GM23248 (cell line): ENCODE measurements at regions not wholly inside any gene's neighbourhood (a gene's known extent, or its start where the extent isn't known, plus 50 kb on each side); places are given as distances from the start of the nearest gene placed in this dataset.

Source experiments
- DNase-seq: peaks from one replicate; pipeline ENCODE4 v3.0.0-alpha.2; 2015
- H2AFZ ChIP-seq: fragments of 200-600 bp; sonication (generic); 2 replicates; pipeline ENCODE4 v1.6.1; 2016; ENCODE audit warnings: antibody characterized with exemption
- H3F3A ChIP-seq: fragments of 200-600 bp; sonication (generic); 2 replicates; pipeline ENCODE4 v1.6.1; 2016; ENCODE audit warnings: mild to moderate bottlenecking, antibody characterized with exemption, mixed run types; ENCODE audit not compliant: insufficient read depth
- H3K27ac ChIP-seq: fragments of 200-600 bp; sonication (generic); 2 replicates; pipeline ENCODE4 v1.5.1; 2016; ENCODE audit warnings: mild to moderate bottlenecking
- H3K27me3 ChIP-seq: fragments of 200-600 bp; sonication (generic); replicated peaks from 2 replicates; pipeline ENCODE4 v1.6.1; 2016; ENCODE audit warnings: mild to moderate bottlenecking; ENCODE audit not compliant: insufficient read depth
- H3K36me3 ChIP-seq: fragments of 200-600 bp; sonication (generic); 2 replicates; pipeline ENCODE4 v1.6.1; 2016; ENCODE audit warnings: low read depth, mild to moderate bottlenecking
- H3K4me1 ChIP-seq: fragments of 200-600 bp; sonication (generic); 2 replicates; pipeline ENCODE4 v1.6.1; 2016; ENCODE audit warnings: mild to moderate bottlenecking; ENCODE audit not compliant: insufficient read depth
- H3K4me2 ChIP-seq: fragments of 200-600 bp; sonication (generic); one replicate; pipeline ENCODE4 v1.6.1; 2016; ENCODE audit warnings: mild to moderate bottlenecking; ENCODE audit not compliant: unreplicated experiment
- H3K4me3 ChIP-seq: fragments of 200-600 bp; sonication (generic); 2 replicates; pipeline ENCODE4 v1.5.1; 2016; ENCODE audit warnings: mild to moderate bottlenecking
- H3K79me2 ChIP-seq: fragments of 200-600 bp; sonication (generic); 2 replicates; pipeline ENCODE4 v1.6.1; 2016; ENCODE audit warnings: mild to moderate bottlenecking; ENCODE audit not compliant: insufficient read depth
- H3K9ac ChIP-seq: fragments of 200-600 bp; sonication (generic); 2 replicates; pipeline ENCODE4 v1.6.1; 2016; ENCODE audit warnings: mild to moderate bottlenecking
- H3K9me2 ChIP-seq: fragments of 200-600 bp; sonication (generic); 2 replicates; pipeline ENCODE4 v1.6.1; 2016; ENCODE audit warnings: mixed run types, mild to moderate bottlenecking, moderate library complexity; ENCODE audit not compliant: insufficient read depth
- H3K9me3 ChIP-seq: fragments of 200-600 bp; sonication (generic); one replicate; pipeline ENCODE4 v1.6.1; 2017; ENCODE audit warnings: low read depth
- H4K20me1 ChIP-seq: fragments of 200-600 bp; sonication (generic); 2 replicates; pipeline ENCODE4 v1.6.0; 2016; ENCODE audit not compliant: insufficient read depth
- EZH2 ChIP-seq: fragments of 200-600 bp; sonication (generic); IDR thresholded peaks from 2 replicates; pipeline ENCODE4 v1.6.1; 2018; ENCODE audit warnings: antibody characterized with exemption, mild to moderate bottlenecking; ENCODE audit not compliant: insufficient read depth, poor library complexity, severe bottlenecking
- EZH2phosphoT487 ChIP-seq: fragments of 200-600 bp; sonication (generic); IDR thresholded peaks from 2 replicates; pipeline ENCODE4 v1.6.1; 2018; ENCODE audit warnings: antibody characterized with exemption, moderate library complexity, mild to moderate bottlenecking, low read depth; ENCODE audit not compliant: insufficient read depth
- WGBS, 2 experiments: methylation state at CpG; one replicate each; pipeline ENCODE4 v1.1.6; 2015 to 2017; ENCODE audit warnings: low lambda C conversion rate in 2 of 2, low coverage in 1 of 2; ENCODE audit errors: missing lambda C conversion rate in 2 of 2; 5-methylcytosine and 5-hydroxymethylcytosine counted together
- in situ Hi-C: fragments of 300-500 bp; cut with MboI; formaldehyde crosslinking; loops from 2 replicates; pipeline ENCODE4 v1.15.0; 2020

DNA sequence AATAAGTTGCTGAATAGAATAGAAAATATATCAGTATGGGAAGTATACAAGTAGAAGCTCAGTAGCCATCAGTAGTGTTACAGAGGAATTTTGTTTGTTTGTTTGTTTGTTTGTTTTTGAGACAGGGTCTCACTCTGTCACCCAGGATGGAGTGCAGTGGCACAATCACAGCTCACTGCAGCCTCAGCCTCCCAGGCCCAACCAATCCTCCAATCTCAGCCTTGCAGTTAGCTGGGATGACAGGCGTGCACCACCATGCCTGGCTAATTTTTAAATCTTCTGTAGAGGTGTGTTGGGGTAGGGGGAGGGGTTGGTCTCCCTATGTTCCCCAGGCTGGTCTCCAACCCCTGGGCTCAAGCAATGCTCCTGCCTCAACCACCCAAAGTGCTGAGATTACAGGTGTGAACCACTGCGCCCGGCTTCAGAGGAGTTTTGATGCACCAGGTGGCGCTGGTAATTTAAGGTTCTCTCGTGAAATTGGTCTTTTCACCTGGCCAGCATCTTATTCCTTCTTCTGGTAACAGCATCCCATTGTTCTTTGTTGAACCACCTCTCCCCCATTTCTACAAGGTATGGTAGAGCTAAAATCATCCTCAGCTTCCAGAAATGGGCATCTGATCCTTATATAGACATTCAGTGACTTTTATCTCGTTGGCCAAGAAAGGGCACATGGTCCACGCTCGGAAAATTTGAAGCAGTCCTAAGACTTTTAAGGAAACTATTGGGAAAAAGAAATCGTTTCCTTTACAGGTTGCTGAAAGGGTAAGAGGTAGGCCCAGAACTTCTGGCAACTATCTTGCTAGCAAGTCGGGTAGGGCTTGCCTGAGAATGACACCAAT lies 157.1 kb downstream of the ARRDC3 start:
- no peaks in the 10 kb centered on the region for H3K79me2 ChIP-seq
- no peak overlapping the region for H2AFZ ChIP-seq
- in situ Hi-C loops, result no loop called here
- H3K9me2 ChIP-seq, result no peaks in the 10 kb centered on the region
- WGBS, 2 experiments, result 90 to 92% methylated on average over 10 of the region's 10 CpGs
- no peak for DNase-seq
- H4K20me1 ChIP-seq, result no peaks in the 10 kb centered on the region
- no peak overlapping the region for H3K4me3 ChIP-seq
- peaks cover 15% of the 10 kb centered on the region for H3F3A ChIP-seq
- H3K36me3 ChIP-seq, result no peaks in the 10 kb centered on the region
- TF ChIP-seq EZH2 (no peak), EZH2phosphoT487 (no peak)
- no peak overlapping the region for H3K9ac ChIP-seq
- H3K27me3 ChIP-seq, result no peaks in the 10 kb centered on the region
- H3K4me1 ChIP-seq, result peaks cover 27% of the 10 kb centered on the region
- H3K4me2 ChIP-seq, result no peak overlapping the region
- no peaks in the 10 kb centered on the region for H3K9me3 ChIP-seq
- H3K27ac ChIP-seq, result no peak overlapping the region

DNA sequence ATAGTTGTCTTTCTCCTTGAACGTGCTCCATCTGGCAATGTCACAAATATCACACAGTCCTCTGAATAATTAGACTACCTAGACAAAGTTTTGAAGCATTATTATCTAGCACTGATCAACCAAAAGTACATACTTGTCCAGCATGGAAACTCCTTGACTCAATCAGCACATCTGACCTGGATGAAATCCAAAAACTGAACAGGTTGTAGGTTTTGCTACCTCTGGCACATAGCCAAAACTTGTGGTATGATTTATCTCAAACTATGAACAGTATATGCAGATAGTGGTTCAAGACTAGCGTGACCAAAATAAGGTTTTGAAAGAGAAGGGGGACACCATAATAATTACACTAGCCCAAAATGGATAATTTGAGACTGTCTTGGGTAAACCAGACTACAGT lies 158.1 kb downstream of the ARRDC3 start:
- in situ Hi-C loops, result no loop called here
- WGBS, 2 experiments, result 75 to 82% methylated on average over 2 of the region's 2 CpGs
- Histone ChIP-seq H3K4me3 (no peak overlapping the region), H3K9me2 (no peaks in the 10 kb centered on the region), H3K9me3 (no peaks in the 10 kb centered on the region), H3K79me2 (no peaks in the 10 kb centered on the region), H2AFZ (no peak overlapping the region), H3K36me3 (no peaks in the 10 kb centered on the region), H3F3A (peaks cover 17% of the 10 kb centered on the region), H3K27ac (no peak overlapping the region), H3K9ac (no peak overlapping the region), H3K4me1 (peaks cover 30% of the 10 kb centered on the region), H3K27me3 (no peaks in the 10 kb centered on the region), H4K20me1 (no peaks in the 10 kb centered on the region), H3K4me2 (no peak overlapping the region)
- no peak for DNase-seq
- TF ChIP-seq EZH2phosphoT487 (no peak), EZH2 (no peak)

DNA sequence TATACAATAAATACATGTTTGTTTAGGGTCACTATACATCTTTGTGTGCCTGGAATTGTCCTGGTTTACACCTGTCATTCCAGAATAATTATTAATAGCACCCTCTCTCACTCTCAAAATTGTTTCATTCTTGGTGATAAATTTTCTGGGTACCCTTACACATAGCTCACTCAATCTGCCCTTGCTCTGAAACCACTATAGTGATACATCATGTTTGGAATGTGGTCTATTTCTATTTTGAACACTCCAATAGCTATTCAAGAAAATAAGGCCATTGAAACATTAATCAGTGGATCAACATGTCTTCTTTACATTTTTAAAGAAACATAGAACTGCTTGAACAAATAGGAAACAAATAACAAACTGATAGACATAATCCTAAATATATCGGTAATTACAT lies 158.7 kb downstream of the ARRDC3 start:
- no peaks in the 10 kb centered on the region for H3K36me3 ChIP-seq
- no peaks in the 10 kb centered on the region for H3K27me3 ChIP-seq
- no peaks in the 10 kb centered on the region for H3K9me2 ChIP-seq
- no peaks in the 10 kb centered on the region for H3K79me2 ChIP-seq
- TF ChIP-seq EZH2phosphoT487, result no peak
- TF ChIP-seq EZH2, result no peak
- H3K9me3 ChIP-seq, result no peaks in the 10 kb centered on the region
- DNase-seq, result peak; percentile 49
- no peak overlapping the region for H3K4me3 ChIP-seq
- peaks cover 22% of the 10 kb centered on the region for H3F3A ChIP-seq
- H3K4me2 ChIP-seq, result peak overlapping the region; percentile 44
- H3K4me1 ChIP-seq, result peaks cover 35% of the 10 kb centered on the region
- in situ Hi-C loops, result no loop called here
- WGBS, 2 experiments, result 98 to 100% methylated on average over 1 of the region's 1 CpG
- 0 out of 2 replicates have a peak overlapping the region, but pooled peaks have one; percentile 17 for H3K27ac ChIP-seq
- no peak overlapping the region for H2AFZ ChIP-seq
- H3K9ac ChIP-seq, result no peak overlapping the region
- H4K20me1 ChIP-seq, result no peaks in the 10 kb centered on the region

DNA sequence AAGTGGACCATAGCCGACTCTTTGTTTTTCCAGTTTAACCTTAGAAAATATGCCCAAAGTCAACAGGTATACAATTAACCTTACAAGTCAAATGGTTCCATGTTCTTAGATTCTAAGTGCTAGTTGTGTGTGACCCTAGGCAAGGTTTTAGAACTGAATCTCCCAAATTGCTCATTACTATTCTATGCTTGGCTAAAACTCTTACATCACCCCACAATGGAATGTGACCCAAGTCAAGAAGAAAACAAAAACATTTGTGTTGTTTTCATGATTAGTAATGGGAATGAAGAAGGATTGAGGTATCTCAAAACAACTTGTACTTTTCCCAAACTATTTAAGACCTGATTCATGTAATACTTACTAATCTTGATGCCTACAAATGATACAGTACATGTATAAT lies 159.2 kb downstream of the ARRDC3 start:
- Histone ChIP-seq H3K79me2 (no peaks in the 10 kb centered on the region), H3K4me2 (peak overlapping the region; percentile 44), H3K9ac (no peak overlapping the region), H4K20me1 (no peaks in the 10 kb centered on the region), H3K4me1 (peaks cover 37% of the 10 kb centered on the region), H3K4me3 (no peak overlapping the region), H3K27ac (0 out of 2 replicates have a peak overlapping the region, but pooled peaks have one; percentile 17), H3F3A (peaks cover 28% of the 10 kb centered on the region), H2AFZ (no peak overlapping the region), H3K9me3 (no peaks in the 10 kb centered on the region), H3K9me2 (no peaks in the 10 kb centered on the region), H3K36me3 (no peaks in the 10 kb centered on the region), H3K27me3 (no peaks in the 10 kb centered on the region)
- TF ChIP-seq EZH2 (no peak), EZH2phosphoT487 (no peak)
- peak; percentile 62 for DNase-seq
- in situ Hi-C loops, result no loop called here
- 93 to 100% methylated on average over 1 of the region's 1 CpG for WGBS, 2 experiments
